OCI-LY7 (cell line): ENCODE measurements at regions not wholly inside any gene's neighbourhood (a gene's known extent, or its start where the extent isn't known, plus 50 kb on each side); places are given as distances from the start of the nearest gene placed in this dataset.

Experiments
- BruUV-seq: library from RNA; stranded (reverse); fragments of 400-500 nt; replicated peaks from 2 replicates; lab custom pipeline; 2021; lab: Mats Ljungman, UMichigan
- CTCF ChIA-PET: fragments of 300-600 bp; sonication (Branson Sonifier 250); formaldehyde crosslinking; loops from one replicate; lab custom pipeline; 2022; ENCODE audit warnings: antibody characterized with exemption; ENCODE audit not compliant: unreplicated experiment; lab: Charles Lee
- POLR2A ChIA-PET: fragments of 300-600 bp; sonication (Branson Sonifier 250); formaldehyde crosslinking; loops from one replicate; lab custom pipeline; 2022; ENCODE audit warnings: antibody characterized with exemption; lab: Charles Lee
- DNase-seq: peaks from one replicate; pipeline ENCODE4 v3.0.0-alpha.2; 2015; ENCODE audit warnings: low spot score
- H2AFZ ChIP-seq: fragments of 200-600 bp; sonication (generic), shearing (Covaris generic); 2 replicates; pipeline ENCODE4 v1.6.1; 2014; ENCODE audit warnings: mild to moderate bottlenecking, antibody characterized with exemption, low read length, moderate library complexity
- H3K27ac ChIP-seq: fragments of 200-600 bp; sonication (generic); 2 replicates; pipeline ENCODE4 v1.5.1; 2014; ENCODE audit warnings: mixed run types, low read depth, mild to moderate bottlenecking, moderate library complexity, low read length, inconsistent platforms; ENCODE audit not compliant: poor library complexity, severe bottlenecking
- H3K36me3 ChIP-seq: fragments of 200-600 bp; sonication (generic); 2 replicates; pipeline ENCODE4 v1.6.1; 2014; ENCODE audit warnings: mild to moderate bottlenecking, antibody characterized with exemption, low read length, moderate library complexity, mixed read lengths; ENCODE audit not compliant: insufficient read depth
- H3K4me1 ChIP-seq: fragments of 200-600 bp; sonication (generic); 2 replicates; pipeline ENCODE4 v1.5.1; 2014; ENCODE audit warnings: mild to moderate bottlenecking, low read length; ENCODE audit not compliant: insufficient read depth, poor library complexity, severe bottlenecking
- H3K4me2 ChIP-seq: fragments of 200-600 bp; sonication (generic); 2 replicates; pipeline ENCODE4 v1.6.1; 2014; ENCODE audit warnings: mild to moderate bottlenecking, low read length
- H3K4me3 ChIP-seq: fragments of 200-600 bp; sonication (generic); 2 replicates; pipeline ENCODE4 v1.5.1; 2014; ENCODE audit warnings: mild to moderate bottlenecking, low read depth, low read length; ENCODE audit not compliant: poor library complexity, severe bottlenecking
- H3K79me2 ChIP-seq: fragments of 200-600 bp; sonication (generic); 2 replicates; pipeline ENCODE4 v1.6.1; 2016; ENCODE audit warnings: low read depth, mild to moderate bottlenecking, low read length, moderate library complexity, mixed read lengths; ENCODE audit not compliant: insufficient read depth
- H3K9me2 ChIP-seq: fragments of 200-600 bp; sonication (generic); 2 replicates; pipeline ENCODE4 v1.6.1; 2016; ENCODE audit warnings: mild to moderate bottlenecking, low read length, mixed read lengths; ENCODE audit not compliant: insufficient read depth
- H3K9me3 ChIP-seq: fragments of 200-600 bp; sonication (generic); 2 replicates; pipeline ENCODE4 v1.6.1; 2014; ENCODE audit warnings: mild to moderate bottlenecking, mixed run types, low read length, mixed read lengths
- H4K20me1 ChIP-seq: fragments of 200-600 bp; sonication (generic); 2 replicates; pipeline ENCODE4 v1.6.1; 2014; ENCODE audit warnings: mild to moderate bottlenecking, antibody characterized with exemption, low read length, moderate library complexity, mixed read lengths; ENCODE audit not compliant: insufficient read depth
- CTCF ChIP-seq: fragments of 200-600 bp; sonication (generic); conservative IDR thresholded peaks from 2 replicates; pipeline ENCODE4 v1.5.1; 2014; ENCODE audit warnings: mild to moderate bottlenecking, antibody characterized with exemption, low read length, moderate library complexity, mixed read lengths
- EZH2phosphoT487 ChIP-seq: fragments of 200-600 bp; sonication (generic); IDR thresholded peaks from 2 replicates; pipeline ENCODE4 v1.6.1; 2018; ENCODE audit warnings: low read depth, borderline replicate concordance, mild to moderate bottlenecking, mixed run types, antibody characterized with exemption, low read length, moderate library complexity, mixed read lengths
- intact Hi-C: fragments of 100-400 bp; cut with micrococcal nuclease; formaldehyde crosslinking; loops from one replicate; pipeline ENCODE4 v1.10.0; 2022; ENCODE audit not compliant: unreplicated experiment

- H2AFZ ChIP-seq: no peak overlapping the region
These were observed 247.1 kb upstream of the SIX2 start for GRCh38 chr2:45256173-45256866.

DNA sequence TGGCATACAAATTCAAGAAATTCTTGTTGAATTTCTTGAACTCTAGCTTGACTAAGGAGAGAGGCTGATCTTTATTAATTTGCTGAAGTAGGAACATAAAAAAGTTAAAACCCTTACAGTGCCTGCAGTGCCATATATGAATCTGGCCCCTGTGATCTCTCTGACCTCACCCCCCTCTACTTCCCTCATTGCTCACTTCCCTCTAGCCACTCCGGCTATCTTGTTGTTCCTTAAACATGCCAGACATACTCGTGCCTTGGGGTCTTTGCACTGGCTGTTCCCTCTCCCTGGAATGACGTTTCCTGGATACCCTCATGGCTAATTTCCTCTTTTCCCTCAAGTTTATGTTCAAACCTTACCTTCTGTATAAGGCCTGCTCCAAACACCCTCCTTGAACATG lies 246.3 kb upstream of the SIX2 start:
- Histone ChIP-seq H3K36me3 (no peaks in the 10 kb centered on the region), H3K4me3 (no peak overlapping the region), H3K9me2 (no peaks in the 10 kb centered on the region), H2AFZ (no peak overlapping the region), H3K9me3 (no peaks in the 10 kb centered on the region), H3K79me2 (no peaks in the 10 kb centered on the region), H3K27ac (no peak overlapping the region), H3K4me2 (no peak overlapping the region), H4K20me1 (no peaks in the 10 kb centered on the region), H3K4me1 (peaks cover 13% of the 10 kb centered on the region)
- no TSS peak for BruUV-seq
- CTCF ChIA-PET: no interaction called here
- TF ChIP-seq CTCF: no peak
- no peak for TF ChIP-seq EZH2phosphoT487
- no peak for DNase-seq
- POLR2A ChIA-PET: interaction anchor here (1.0 kb wide), 1 partner anchor 14 kb away, joined by 3 read pairs; no protein-coding TSS in a partner anchor
- intact Hi-C loops: no loop called here

More at GRCh38 chr2:45256173-45256866, 247.1 kb upstream of the SIX2 start:
- Histone ChIP-seq H3K36me3 (no peaks in the 10 kb centered on the region), H3K4me2 (no peak overlapping the region), H3K4me1 (peaks cover 13% of the 10 kb centered on the region), H3K79me2 (no peaks in the 10 kb centered on the region), H3K9me3 (no peaks in the 10 kb centered on the region), H3K27ac (no peak overlapping the region), H4K20me1 (no peaks in the 10 kb centered on the region), H3K4me3 (no peak overlapping the region), H3K9me2 (no peaks in the 10 kb centered on the region)
- BruUV-seq: no TSS peak
- intact Hi-C loops: no loop called here
- ChIA-PET CTCF (no interaction called here), POLR2A (interaction anchor here (1.0 to 1.1 kb wide), 2 partner anchors 11 to 14 kb away, joined by 3 to 4 read pairs; no protein-coding TSS in a partner anchor)
- TF ChIP-seq CTCF (no peak), EZH2phosphoT487 (no peak)
- no peak for DNase-seq

DNA sequence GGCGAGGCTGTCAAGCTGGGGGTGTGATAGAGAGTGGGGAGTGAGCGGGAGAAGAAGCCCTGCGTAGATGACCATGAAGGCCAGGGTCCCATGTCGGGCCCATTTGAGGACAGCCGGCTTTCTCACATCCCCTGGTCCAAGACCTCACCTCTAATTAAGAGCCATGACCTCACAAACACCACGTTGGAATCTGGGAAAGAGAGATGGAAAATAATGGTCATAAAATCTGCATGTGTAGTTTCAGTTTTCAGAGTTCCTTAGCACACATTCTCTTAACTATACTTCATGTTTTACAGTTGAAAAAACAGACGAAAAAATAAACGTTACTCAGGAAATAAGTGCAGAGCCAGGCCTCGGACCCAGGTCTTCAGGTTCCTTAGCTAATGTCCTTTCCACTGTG lies 244.8 kb upstream of the SIX2 start:
- no peaks in the 10 kb centered on the region for H3K36me3 ChIP-seq
- H4K20me1 ChIP-seq: no peaks in the 10 kb centered on the region
- CTCF ChIA-PET: no interaction called here
- TF ChIP-seq CTCF (no peak), EZH2phosphoT487 (no peak)
- intact Hi-C loops: no loop called here
- no peaks in the 10 kb centered on the region for H3K9me2 ChIP-seq
- peaks cover 13% of the 10 kb centered on the region for H3K4me1 ChIP-seq
- BruUV-seq: no TSS peak
- no peaks in the 10 kb centered on the region for H3K9me3 ChIP-seq
- no peak overlapping the region for H3K4me2 ChIP-seq
- no peak overlapping the region for H3K27ac ChIP-seq
- no peak for DNase-seq
- POLR2A ChIA-PET: no interaction called here
- H3K4me3 ChIP-seq: no peak overlapping the region
- no peak overlapping the region for H2AFZ ChIP-seq
- H3K79me2 ChIP-seq: no peaks in the 10 kb centered on the region
